Tibial nerve (tissue), 4 donors: ENCODE measurements at regions not wholly inside any gene's neighbourhood (a gene's known extent, or its start where the extent isn't known, plus 50 kb on each side); places are given as distances from the start of the nearest gene placed in this dataset.

Source experiments
- DNase-seq, 2 donors: peaks; one replicate each; pipeline ENCODE4 v3.0.0-alpha.2; 2019; ENCODE audit warnings: low spot score in 2 of 2
- H3K27ac ChIP-seq, 4 donors: fragments of 200-600 bp; sonication (generic) in 3 of 4; one replicate each; pipeline ENCODE4 v1.5.1; 2017 to 2019; ENCODE audit warnings: mild to moderate bottlenecking in 1 of 4
- H3K27me3 ChIP-seq, 2 donors: fragments of 200-600 bp; sonication (generic) in 1 of 2; one replicate each; pipeline versions ENCODE4 v1.5.1 to v1.6.0; 2017 to 2019
- H3K36me3 ChIP-seq, 3 donors: fragments of 200-600 bp; sonication (generic); one replicate each; pipeline ENCODE4 v1.5.1; 2018 to 2019
- H3K4me1 ChIP-seq, 4 donors: fragments of 200-600 bp; sonication (generic) in 3 of 4; one replicate each; pipeline ENCODE4 v1.5.1; 2017 to 2019
- H3K4me3 ChIP-seq, 4 donors: fragments of 200-600 bp; sonication (generic) in 3 of 4; one replicate each; pipeline ENCODE4 v1.5.1; 2017 to 2019; ENCODE audit warnings: mild to moderate bottlenecking in 1 of 4, moderate library complexity in 1 of 4
- H3K9me3 ChIP-seq, 4 donors: fragments of 200-600 bp; sonication (generic) in 3 of 4; one replicate each; pipeline ENCODE4 v1.5.1; 2017 to 2019
- EP300 ChIP-seq, 2 donors: sonication (generic); formaldehyde crosslinking; IDR thresholded peaks; one replicate each; pipeline ENCODE4 v1.6.1; 2017; ENCODE audit warnings: antibody characterized with exemption in 2 of 2, mild to moderate bottlenecking in 1 of 2
- POLR2A ChIP-seq, 2 donors: fragments of 450-650 bp; IDR thresholded peaks; one replicate each; pipeline ENCODE4 v1.6.1; 2017; ENCODE audit warnings: antibody characterized with exemption in 2 of 2, mild to moderate bottlenecking in 2 of 2, moderate library complexity in 2 of 2
- WGBS, 2 donors: methylation state at CpG; one replicate each; pipeline ENCODE4 v1.1.5; 2018; 5-methylcytosine and 5-hydroxymethylcytosine counted together
- TF ChIP-seq, protein P1 (sequence below), 5 experiments: fragments of 200-600 bp in 3 of 5; fragments of 450-650 bp in 2 of 5; sonication (generic) in 3 of 5; IDR thresholded peaks; one replicate each; pipeline ENCODE4 v1.5.1; 2016 to 2019; ENCODE audit warnings: antibody characterized with exemption in 5 of 5, mild to moderate bottlenecking in 3 of 5, moderate library complexity in 2 of 5

GRCh38 chr6:140623498-140623897 lies 1249.0 kb upstream of the CITED2 start:
- WGBS, 2 donors = 67 to 71% methylated on average over 3 of the region's 3 CpGs
- peaks cover 0 to 18% (median 0%) of the 10 kb centered on the region in 4 donors for H3K9me3 ChIP-seq
- H3K27me3 ChIP-seq = no peaks in the 10 kb centered on the region
- TF ChIP-seq POLR2A (IDR thresholded peaks at IDR 0.05) = no peak
- TF ChIP-seq, protein P1, sequence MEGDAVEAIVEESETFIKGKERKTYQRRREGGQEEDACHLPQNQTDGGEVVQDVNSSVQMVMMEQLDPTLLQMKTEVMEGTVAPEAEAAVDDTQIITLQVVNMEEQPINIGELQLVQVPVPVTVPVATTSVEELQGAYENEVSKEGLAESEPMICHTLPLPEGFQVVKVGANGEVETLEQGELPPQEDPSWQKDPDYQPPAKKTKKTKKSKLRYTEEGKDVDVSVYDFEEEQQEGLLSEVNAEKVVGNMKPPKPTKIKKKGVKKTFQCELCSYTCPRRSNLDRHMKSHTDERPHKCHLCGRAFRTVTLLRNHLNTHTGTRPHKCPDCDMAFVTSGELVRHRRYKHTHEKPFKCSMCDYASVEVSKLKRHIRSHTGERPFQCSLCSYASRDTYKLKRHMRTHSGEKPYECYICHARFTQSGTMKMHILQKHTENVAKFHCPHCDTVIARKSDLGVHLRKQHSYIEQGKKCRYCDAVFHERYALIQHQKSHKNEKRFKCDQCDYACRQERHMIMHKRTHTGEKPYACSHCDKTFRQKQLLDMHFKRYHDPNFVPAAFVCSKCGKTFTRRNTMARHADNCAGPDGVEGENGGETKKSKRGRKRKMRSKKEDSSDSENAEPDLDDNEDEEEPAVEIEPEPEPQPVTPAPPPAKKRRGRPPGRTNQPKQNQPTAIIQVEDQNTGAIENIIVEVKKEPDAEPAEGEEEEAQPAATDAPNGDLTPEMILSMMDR (IDR thresholded peaks at IDR 0.05) = no peak
- TF ChIP-seq EP300 (IDR thresholded peaks at IDR 0.05) = no peak
- no peak for DNase-seq
- H3K36me3 ChIP-seq = no peaks in the 10 kb centered on the region
- no peak overlapping the region for H3K4me3 ChIP-seq
- no peaks in the 10 kb centered on the region for H3K4me1 ChIP-seq
- no peak overlapping the region for H3K27ac ChIP-seq

- H3K27ac ChIP-seq = no peak overlapping the region
- H3K36me3 ChIP-seq = no peaks in the 10 kb centered on the region
- no peaks in the 10 kb centered on the region for H3K9me3 ChIP-seq
- no peaks in the 10 kb centered on the region for H3K27me3 ChIP-seq
- WGBS, 2 donors = 85 to 89% methylated on average over 1 of the region's 1 CpG
- no peaks in the 10 kb centered on the region for H3K4me1 ChIP-seq
- no peak for TF ChIP-seq POLR2A (IDR thresholded peaks at IDR 0.05)
- TF ChIP-seq, protein P1 (IDR thresholded peaks at IDR 0.05) = no peak
- TF ChIP-seq EP300 (IDR thresholded peaks at IDR 0.05) = no peak
- H3K4me3 ChIP-seq = no peak overlapping the region
- DNase-seq = no peak
These were observed 1246.0 kb upstream of the CITED2 start for GRCh38 chr6:140620496-140620895.

DNA sequence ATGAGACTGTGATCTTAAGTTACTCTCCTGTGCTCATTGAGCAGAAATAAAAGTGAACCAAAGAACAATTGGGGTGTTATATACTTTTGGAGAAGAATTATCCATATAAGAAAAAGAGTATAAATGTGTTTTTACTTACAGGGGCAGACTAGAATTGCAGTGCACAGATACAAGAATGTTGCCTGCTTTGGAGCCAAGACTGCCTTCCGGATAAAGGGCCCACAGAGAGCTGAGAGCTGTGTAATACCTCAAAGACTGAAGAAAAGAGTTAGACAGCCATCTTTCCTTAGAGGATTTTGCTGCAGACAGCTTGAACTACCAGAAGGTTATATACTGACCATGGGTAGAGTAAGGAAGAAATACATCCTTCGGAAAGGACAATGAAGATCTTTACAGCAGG lies 1235.5 kb upstream of the CITED2 start:
- no peaks in the 10 kb centered on the region for H3K27me3 ChIP-seq
- H3K36me3 ChIP-seq = no peaks in the 10 kb centered on the region
- TF ChIP-seq POLR2A (IDR thresholded peaks at IDR 0.05) = no peak
- TF ChIP-seq EP300 (IDR thresholded peaks at IDR 0.05) = no peak
- TF ChIP-seq, protein P1 (IDR thresholded peaks at IDR 0.05) = no peak
- no peak for DNase-seq
- no peaks in the 10 kb centered on the region for H3K9me3 ChIP-seq
- no peak overlapping the region for H3K27ac ChIP-seq
- peaks cover 0 to 3% (median 1%) of the 10 kb centered on the region in 4 donors for H3K4me1 ChIP-seq
- WGBS, 2 donors = 27 to 45% methylated on average over 2 of the region's 2 CpGs
- no peak overlapping the region for H3K4me3 ChIP-seq

DNA sequence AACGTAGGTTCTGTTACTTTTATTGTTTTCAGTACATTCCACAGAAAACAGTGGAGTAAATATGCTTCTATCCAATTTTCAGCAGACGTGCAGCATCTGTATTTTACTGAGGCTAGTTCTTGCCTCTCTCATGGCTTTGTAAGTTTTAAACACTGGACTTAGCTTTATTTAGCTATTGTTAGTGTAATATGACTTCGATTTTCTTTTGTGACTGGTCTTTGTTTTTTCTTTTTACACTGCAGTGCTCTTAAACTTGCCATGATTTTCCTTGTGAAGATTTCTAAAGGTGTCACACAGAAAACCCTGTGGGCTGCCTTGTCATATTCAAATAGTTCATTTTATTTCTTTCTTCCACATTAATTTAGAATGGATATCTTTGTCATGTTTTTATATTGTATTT lies 1234.9 kb upstream of the CITED2 start:
- peaks cover 0 to 3% (median 1%) of the 10 kb centered on the region in 4 donors for H3K4me1 ChIP-seq
- no peaks in the 10 kb centered on the region for H3K36me3 ChIP-seq
- H3K4me3 ChIP-seq = no peak overlapping the region
- H3K27ac ChIP-seq = no peak overlapping the region
- no peaks in the 10 kb centered on the region for H3K9me3 ChIP-seq
- H3K27me3 ChIP-seq = no peaks in the 10 kb centered on the region
- TF ChIP-seq EP300 (IDR thresholded peaks at IDR 0.05) = no peak
- TF ChIP-seq, protein P1 (IDR thresholded peaks at IDR 0.05) = no peak
- DNase-seq = no peak
- 56 to 57% methylated on average over 3 of the region's 3 CpGs for WGBS, 2 donors

- TF ChIP-seq POLR2A (IDR thresholded peaks at IDR 0.05) (no peak), EP300 (IDR thresholded peaks at IDR 0.05) (no peak)
- TF ChIP-seq, protein P1 (IDR thresholded peaks at IDR 0.05) = no peak
- Histone ChIP-seq H3K9me3 (no peaks in the 10 kb centered on the region), H3K36me3 (no peaks in the 10 kb centered on the region), H3K4me3 (no peak overlapping the region), H3K27ac (no peak overlapping the region), H3K4me1 (peaks cover 0 to 2% (median under 1%) of the 10 kb centered on the region in 4 donors), H3K27me3 (no peaks in the 10 kb centered on the region)
- whole genome bisulfite sequencing, 2 donors = 90 to 91% methylated on average over 3 of the region's 3 CpGs
- no peak for DNase-seq
These were observed 1230.3 kb upstream of the CITED2 start for GRCh38 chr6:140604786-140605185.
